Epithelial cell of esophagus (primary cell): ENCODE measurements at regions not wholly inside any gene's neighbourhood (a gene's known extent, or its start where the extent isn't known, plus 50 kb on each side); places are given as distances from the start of the nearest gene placed in this dataset.

Experiments
- DNase-seq: peaks from one replicate; pipeline ENCODE4 v3.0.0; 2010; ENCODE audit warnings: low read depth
- H3K4me3 ChIP-seq: 2 replicates; pipeline ENCODE4 v1.5.1; 2011; ENCODE audit warnings: mild to moderate bottlenecking, low read length, control low read depth
- CTCF ChIP-seq: IDR thresholded peaks from 2 replicates; pipeline ENCODE4 v1.5.1; 2011; ENCODE audit warnings: low read depth, mild to moderate bottlenecking, low read length, control low read depth, inconsistent platforms; ENCODE audit not compliant: insufficient read depth; ENCODE audit errors: missing control alignments

- TF ChIP-seq CTCF = no peak
- DNase-seq = no peak
- no peak overlapping the region for H3K4me3 ChIP-seq
These were observed 277.0 kb upstream of the PSMD7 start for GRCh38 chr16:74019612-74020011.

GRCh38 chr16:74015953-74016352 lies 280.7 kb upstream of the PSMD7 start:
- TF ChIP-seq CTCF = no peak
- DNase-seq = no peak
- H3K4me3 ChIP-seq = no peak overlapping the region

GRCh38 chr16:73998707-73999106 lies 297.9 kb upstream of the PSMD7 start:
- no peak for DNase-seq
- no peak overlapping the region for H3K4me3 ChIP-seq
- no peak for TF ChIP-seq CTCF

GRCh38 chr16:73997971-73998370 lies 298.6 kb upstream of the PSMD7 start:
- no peak for DNase-seq
- no peak overlapping the region for H3K4me3 ChIP-seq
- no peak for TF ChIP-seq CTCF

GRCh38 chr16:73997340-73997711 lies 299.3 kb upstream of the PSMD7 start:
- H3K4me3 ChIP-seq = no peak overlapping the region
- TF ChIP-seq CTCF = no peak
- DNase-seq = no peak

GRCh38 chr16:73996624-73997339 lies 299.8 kb upstream of the PSMD7 start:
- no peak overlapping the region for H3K4me3 ChIP-seq
- TF ChIP-seq CTCF = no peak
- DNase-seq = peak; percentile 15

GRCh38 chr16:73993878-73994277 lies 302.7 kb upstream of the PSMD7 start:
- no peak for DNase-seq
- H3K4me3 ChIP-seq = no peak overlapping the region
- no peak for TF ChIP-seq CTCF
